ENCODE measurements at regions not wholly inside any gene's neighbourhood (a gene's known extent, or its start where the extent isn't known, plus 50 kb on each side); places are given as distances from the start of the nearest gene placed in this dataset.

DNA sequence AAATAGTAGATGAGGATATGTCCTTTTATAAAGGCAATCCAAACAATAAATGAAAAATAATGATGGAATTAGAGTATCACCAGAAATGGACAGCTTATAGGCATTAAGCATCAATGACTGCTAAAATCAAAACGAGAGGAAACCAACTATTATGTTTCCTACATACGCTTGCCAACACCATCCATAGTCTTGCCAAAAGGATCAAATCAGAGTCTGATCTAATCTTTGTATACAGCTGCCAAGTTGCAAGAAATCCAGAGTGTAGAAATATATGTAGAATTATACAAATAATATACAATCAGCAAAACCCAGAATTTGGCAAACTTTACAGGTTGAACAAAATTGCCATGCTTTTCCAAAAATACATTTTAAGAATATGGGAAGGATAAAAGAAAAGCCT is 1661.6 kb downstream of the SLITRK1 start:
- TF ChIP-seq, protein P1, sequence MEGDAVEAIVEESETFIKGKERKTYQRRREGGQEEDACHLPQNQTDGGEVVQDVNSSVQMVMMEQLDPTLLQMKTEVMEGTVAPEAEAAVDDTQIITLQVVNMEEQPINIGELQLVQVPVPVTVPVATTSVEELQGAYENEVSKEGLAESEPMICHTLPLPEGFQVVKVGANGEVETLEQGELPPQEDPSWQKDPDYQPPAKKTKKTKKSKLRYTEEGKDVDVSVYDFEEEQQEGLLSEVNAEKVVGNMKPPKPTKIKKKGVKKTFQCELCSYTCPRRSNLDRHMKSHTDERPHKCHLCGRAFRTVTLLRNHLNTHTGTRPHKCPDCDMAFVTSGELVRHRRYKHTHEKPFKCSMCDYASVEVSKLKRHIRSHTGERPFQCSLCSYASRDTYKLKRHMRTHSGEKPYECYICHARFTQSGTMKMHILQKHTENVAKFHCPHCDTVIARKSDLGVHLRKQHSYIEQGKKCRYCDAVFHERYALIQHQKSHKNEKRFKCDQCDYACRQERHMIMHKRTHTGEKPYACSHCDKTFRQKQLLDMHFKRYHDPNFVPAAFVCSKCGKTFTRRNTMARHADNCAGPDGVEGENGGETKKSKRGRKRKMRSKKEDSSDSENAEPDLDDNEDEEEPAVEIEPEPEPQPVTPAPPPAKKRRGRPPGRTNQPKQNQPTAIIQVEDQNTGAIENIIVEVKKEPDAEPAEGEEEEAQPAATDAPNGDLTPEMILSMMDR (IDR thresholded peaks at IDR 0.05), result no peak
- TF ChIP-seq EZH2 (IDR thresholded peaks at IDR 0.05; ENCODE audit: borderline replicate concordance, insufficient read depth, low read depth, low read length, poor library complexity, severe bottlenecking), result no peak
